ENCODE measurements at regions not wholly inside any gene's neighbourhood (a gene's known extent, or its start where the extent isn't known, plus 50 kb on each side); places are given as distances from the start of the nearest gene placed in this dataset.

GRCh38 chr2:18800240-18800971 lies 211.0 kb upstream of the NT5C1B start (continued):
- peak; percentile 83; the same call in 1 of the 2 replicates for TF ChIP-seq ZNF281 (CRISPR knock-in tag; IDR thresholded peaks at IDR 0.05; ENCODE audit: borderline replicate concordance)
- TF ChIP-seq ZNF17 (CRISPR knock-in tag; IDR thresholded peaks at IDR 0.05) = no peak
- TF ChIP-seq THRA (CRISPR knock-in tag; IDR thresholded peaks at IDR 0.05; ENCODE audit: borderline replicate concordance) = peak; percentile 97; the same call in 1 of the 2 replicates
- peak; percentile 90 for TF ChIP-seq KDM3A (CRISPR knock-in tag; IDR thresholded peaks at IDR 0.05; ENCODE audit: low read depth)
- peak; percentile 96; the same call in 1 of the 2 replicates for TF ChIP-seq ZSCAN5A (CRISPR knock-in tag; IDR thresholded peaks at IDR 0.05; ENCODE audit: borderline replicate concordance)
- no peak for TF ChIP-seq ZBTB40 (IDR thresholded peaks at IDR 0.05)
- TF ChIP-seq ZBTB40 (CRISPR knock-in tag; IDR thresholded peaks at IDR 0.05) = no peak; the same call in 1 of the 2 replicates
- TF ChIP-seq DNMT3B (CRISPR knock-in tag; conservative IDR thresholded peaks at IDR 0.05) = 0 out of 2 replicates have a peak, but pooled peaks have one; percentile 50
- no peak for TF ChIP-seq MLLT10 (CRISPR knock-in tag; IDR thresholded peaks at IDR 0.05)
- TF ChIP-seq ZNF83 (CRISPR knock-in tag; IDR thresholded peaks at IDR 0.05; ENCODE audit: borderline replicate concordance) = no peak
- no peak for TF ChIP-seq DMTF1 (CRISPR knock-in tag; IDR thresholded peaks at IDR 0.05)
